ENCODE measurements at regions not wholly inside any gene's neighbourhood (a gene's known extent, or its start where the extent isn't known, plus 50 kb on each side); places are given as distances from the start of the nearest gene placed in this dataset.
"Not testable (repeated sequence)": the region's sequence is repeated elsewhere in the genome, so short reads cannot be mapped to it uniquely, and the experiment has no call there.

DNA sequence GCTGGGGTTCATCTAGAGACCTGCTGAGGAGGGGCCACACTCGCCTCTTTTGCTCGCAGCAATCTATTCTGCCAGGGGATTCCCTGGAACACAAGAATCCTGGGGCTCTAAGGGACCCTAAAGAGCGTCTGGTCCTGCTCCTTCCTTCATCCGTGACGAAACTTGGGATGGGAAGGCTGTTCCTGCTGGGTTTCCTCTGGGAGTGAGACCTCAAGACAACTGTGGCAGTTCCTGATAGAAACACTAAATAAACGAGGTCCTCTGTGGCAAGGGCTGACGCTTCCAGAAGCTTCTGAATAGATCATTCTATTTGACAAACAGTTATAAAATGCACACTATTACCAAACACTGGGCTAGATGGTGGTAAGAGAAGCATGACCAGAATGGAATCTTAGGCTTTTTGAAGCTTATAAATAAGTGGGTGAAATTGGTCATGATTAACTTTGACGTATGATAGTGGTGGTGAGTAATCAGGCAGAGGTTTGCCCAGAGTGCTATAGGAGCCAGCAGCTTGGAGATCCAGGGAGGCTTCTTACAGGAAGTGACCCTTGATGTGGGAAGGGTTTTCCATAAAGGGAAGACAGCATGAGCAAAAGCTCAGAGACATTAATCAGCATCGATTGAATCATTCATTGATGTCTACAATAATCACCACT is 73.2 kb downstream of the PCMTD2 start:
- TF ChIP-seq, protein P1, sequence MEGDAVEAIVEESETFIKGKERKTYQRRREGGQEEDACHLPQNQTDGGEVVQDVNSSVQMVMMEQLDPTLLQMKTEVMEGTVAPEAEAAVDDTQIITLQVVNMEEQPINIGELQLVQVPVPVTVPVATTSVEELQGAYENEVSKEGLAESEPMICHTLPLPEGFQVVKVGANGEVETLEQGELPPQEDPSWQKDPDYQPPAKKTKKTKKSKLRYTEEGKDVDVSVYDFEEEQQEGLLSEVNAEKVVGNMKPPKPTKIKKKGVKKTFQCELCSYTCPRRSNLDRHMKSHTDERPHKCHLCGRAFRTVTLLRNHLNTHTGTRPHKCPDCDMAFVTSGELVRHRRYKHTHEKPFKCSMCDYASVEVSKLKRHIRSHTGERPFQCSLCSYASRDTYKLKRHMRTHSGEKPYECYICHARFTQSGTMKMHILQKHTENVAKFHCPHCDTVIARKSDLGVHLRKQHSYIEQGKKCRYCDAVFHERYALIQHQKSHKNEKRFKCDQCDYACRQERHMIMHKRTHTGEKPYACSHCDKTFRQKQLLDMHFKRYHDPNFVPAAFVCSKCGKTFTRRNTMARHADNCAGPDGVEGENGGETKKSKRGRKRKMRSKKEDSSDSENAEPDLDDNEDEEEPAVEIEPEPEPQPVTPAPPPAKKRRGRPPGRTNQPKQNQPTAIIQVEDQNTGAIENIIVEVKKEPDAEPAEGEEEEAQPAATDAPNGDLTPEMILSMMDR (IDR thresholded peaks at IDR 0.05), result not testable (repeated sequence)
- not testable (repeated sequence) for TF ChIP-seq EP300 (IDR thresholded peaks at IDR 0.05)
